Gastrocnemius medialis (tissue), 4 donors: ENCODE measurements at regions not wholly inside any gene's neighbourhood (a gene's known extent, or its start where the extent isn't known, plus 50 kb on each side); places are given as distances from the start of the nearest gene placed in this dataset.

Source experiments
- CTCF ChIP-seq, 5 experiments: fragments of 450-650 bp in 3 of 5; fragments of 200-600 bp in 2 of 5; sonication (generic) in 2 of 5; IDR thresholded peaks in 4 of 5; conservative IDR thresholded peaks in 1 of 5; 1 replicate in 4 of 5; 2 replicates in 1 of 5; pipeline ENCODE4 v1.5.1; 2016 to 2019; ENCODE audit warnings: antibody characterized with exemption in 5 of 5, mild to moderate bottlenecking in 3 of 5, moderate library complexity in 3 of 5
- POLR2A ChIP-seq, 2 donors: fragments of 450-650 bp; IDR thresholded peaks; one replicate each; pipeline ENCODE4 v1.6.1; 2017; ENCODE audit warnings: antibody characterized with exemption in 2 of 2, mild to moderate bottlenecking in 2 of 2, moderate library complexity in 2 of 2

GRCh38 chr7:366161-366803 lies 76.3 kb downstream of the FOXL3 start:
- TF ChIP-seq CTCF (IDR thresholded peaks at IDR 0.05 in 4 of 5, conservative IDR thresholded peaks at IDR 0.05 in 1 of 5): no peak
- no peak for TF ChIP-seq POLR2A (IDR thresholded peaks at IDR 0.05)
